ENCODE measurements at regions not wholly inside any gene's neighbourhood (a gene's known extent, or its start where the extent isn't known, plus 50 kb on each side); places are given as distances from the start of the nearest gene placed in this dataset.

DNA sequence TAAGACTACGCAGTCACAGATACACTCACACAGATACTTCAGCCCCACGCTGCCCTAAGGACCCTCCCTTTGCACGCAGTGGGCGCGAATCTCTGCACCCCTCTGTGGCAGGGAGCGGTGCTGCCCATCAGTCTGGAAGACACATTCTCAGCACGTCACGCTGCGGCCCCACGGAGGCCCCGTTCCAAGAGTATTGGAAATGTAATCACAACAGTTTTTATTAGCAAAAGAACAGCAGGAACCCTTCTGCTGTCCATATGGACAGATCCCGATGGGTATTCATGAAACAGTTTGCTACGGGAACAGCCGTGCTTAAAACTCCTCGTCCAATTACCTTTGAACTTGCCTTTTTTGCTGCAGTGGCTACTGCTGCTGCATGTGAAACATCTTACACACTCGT lies 131.0 kb downstream of the RPS24 start:
- no peak for DNase-seq

DNA sequence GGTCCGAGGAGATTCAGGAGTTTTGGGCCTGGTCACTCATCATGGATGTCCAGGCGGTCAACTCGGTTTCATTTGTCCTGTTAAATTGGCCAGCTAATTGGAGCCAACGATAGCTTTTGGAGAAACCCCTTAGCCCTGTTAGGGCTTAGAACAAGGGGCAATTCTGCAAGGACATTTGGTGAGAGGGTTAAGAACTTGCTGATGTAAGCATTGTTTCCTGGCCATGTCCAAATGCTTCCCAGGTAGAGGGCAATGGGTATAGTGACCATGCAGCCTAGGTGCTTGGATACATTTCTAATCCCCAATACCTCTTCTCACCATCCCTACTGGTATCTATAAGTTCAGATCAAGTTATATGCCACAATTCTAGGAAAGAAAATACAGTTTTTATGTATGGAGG lies 131.5 kb downstream of the RPS24 start:
- DNase-seq: no peak

DNA sequence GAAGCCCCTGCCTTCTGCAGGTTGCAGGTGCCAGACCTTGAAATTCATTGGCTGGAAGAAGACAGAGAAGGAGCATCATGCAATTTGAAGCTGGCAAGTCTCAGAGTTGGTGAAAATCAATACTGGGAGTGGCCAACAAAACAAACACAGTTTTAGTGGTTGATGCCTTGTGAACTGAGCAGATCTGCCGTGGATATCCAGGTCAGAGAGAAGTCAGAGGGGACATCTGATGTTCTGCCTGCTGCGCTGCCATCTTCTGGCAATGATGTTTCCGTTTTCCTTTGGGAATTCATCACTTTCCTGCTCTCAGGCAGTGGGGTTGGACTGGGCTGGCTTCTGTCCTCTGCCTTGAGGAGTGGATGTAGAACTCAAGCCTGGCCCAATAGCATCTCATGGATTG lies 132.0 kb downstream of the RPS24 start:
- no peak for DNase-seq

DNA sequence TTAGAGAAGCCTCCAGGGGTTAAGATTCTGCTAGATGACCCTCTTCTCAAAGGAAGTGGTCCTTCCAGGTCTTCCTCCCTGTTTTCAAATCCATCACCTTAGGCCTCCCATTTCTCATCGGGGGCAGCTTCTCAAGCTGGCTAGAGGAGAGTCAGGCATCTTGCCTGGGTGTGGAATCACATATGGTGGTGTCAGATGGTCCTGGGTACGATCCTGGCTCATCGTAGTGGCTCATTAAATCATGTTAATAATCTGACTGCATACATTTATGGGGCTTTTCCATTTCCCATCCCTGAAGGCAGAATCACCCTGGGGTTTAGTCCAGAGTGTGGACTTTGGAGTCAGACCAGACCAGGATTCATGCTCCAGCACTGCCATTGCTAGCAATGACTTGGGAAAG lies 132.6 kb downstream of the RPS24 start:
- DNase-seq: no peak

DNA sequence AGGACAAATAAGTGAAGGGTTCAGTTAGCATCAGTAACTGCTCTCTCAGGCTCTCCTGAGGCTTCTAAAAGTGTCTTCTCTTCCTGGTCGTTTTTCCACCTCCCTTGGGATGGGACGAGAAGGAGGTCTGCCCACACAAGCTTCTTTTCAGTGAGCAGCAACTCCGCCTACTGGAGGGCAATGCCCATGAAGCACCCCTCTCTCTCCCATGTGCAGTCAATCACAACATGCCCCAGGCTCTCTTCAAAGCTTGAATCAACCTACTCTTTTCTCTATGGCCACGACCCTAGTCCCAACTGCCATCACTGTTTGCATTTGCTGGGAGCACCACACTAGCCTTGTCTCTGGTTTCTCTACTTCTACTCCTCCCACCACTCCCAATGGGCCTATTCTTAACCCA lies 135.6 kb downstream of the RPS24 start:
- no peak for DNase-seq

DNA sequence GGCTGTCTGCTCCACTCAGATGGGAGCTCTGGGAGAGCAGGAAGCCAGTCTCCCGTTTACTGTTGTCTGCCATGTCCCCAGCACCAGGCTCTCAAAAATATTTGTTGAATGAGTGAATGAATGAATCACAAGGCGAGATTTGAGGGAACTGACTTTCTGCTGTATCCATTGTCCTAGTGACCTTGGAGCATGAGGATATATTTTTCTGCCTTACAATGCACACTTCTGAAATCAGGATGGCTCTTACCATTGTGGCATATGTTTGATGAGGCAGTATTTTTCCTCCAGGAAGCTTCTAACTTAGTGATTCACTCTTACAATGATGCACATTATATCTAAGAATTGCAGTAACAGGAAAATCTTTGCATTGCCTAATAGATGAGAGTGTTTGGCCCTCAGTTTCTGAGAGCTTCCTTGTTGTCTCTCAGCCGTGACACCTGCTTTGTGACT lies 136.4 kb downstream of the RPS24 start:
- no peak for DNase-seq

DNA sequence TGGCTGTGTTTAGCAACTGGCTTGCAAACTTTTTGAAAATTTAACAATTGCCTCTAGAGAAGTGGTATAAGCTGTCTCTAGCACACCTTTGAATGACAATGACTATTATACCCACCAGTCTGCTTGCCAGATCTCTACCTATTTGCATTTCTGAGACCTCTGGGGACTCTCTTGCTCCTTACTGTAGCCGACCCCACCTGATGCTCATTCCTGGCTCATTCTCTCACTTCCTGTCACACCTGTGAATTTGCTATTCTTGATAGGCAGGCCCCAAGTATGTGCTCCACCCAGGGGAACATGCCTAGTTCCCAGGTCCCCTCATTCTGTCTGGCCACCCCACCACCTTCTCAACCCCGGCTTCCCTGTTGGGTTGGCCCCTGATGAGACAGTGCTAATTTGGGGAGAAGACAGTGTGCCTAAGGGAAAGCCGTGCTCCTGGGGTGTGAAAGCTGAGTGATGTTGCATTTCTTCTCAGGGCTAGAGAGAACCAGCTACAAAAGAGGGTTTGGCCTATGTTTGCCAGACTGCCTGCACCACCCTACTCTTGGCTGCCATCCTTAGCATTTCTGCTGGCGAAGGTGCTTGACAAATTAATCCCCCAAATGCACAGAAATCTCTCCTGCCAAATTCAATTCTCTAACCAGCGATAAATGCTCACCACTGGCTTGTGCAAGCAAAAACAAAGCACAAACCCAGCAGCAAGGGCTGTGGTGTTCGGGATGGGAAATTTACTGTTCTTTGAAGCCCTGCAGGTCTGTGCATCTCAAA lies 138.2 kb downstream of the RPS24 start:
- no peak for DNase-seq

DNA sequence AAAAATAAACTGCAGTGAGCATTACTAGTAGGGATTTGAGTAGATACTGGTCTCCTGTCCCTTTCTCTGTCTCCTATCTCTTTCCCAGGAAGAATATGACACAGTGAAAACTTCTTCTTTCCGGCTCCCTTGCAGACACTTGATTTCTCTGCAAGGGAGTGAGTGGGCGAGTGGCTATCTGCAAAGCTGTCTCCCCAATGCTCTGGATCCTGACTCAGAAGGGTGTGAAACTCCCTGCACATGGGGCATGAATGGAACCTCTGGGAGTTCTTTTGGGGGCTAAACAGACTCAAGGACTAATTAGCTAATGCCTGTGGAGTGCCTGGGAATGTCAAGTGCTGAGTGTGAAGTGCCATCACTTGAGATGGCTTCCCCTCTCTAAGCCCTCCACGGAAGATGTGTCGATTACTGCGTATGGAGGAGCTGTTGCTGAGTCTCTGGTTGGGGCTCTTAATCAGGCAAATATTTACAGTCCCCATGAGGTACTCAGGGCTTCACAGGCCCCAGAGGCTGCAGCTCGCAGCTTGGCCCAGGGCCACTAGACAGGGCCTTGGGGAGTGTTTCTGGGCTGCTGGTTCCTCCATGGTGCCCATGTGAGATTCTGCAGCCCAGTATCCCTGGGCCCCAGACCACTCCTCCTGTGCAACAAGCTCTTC lies 139.8 kb downstream of the RPS24 start:
- DNase-seq: no peak

DNA sequence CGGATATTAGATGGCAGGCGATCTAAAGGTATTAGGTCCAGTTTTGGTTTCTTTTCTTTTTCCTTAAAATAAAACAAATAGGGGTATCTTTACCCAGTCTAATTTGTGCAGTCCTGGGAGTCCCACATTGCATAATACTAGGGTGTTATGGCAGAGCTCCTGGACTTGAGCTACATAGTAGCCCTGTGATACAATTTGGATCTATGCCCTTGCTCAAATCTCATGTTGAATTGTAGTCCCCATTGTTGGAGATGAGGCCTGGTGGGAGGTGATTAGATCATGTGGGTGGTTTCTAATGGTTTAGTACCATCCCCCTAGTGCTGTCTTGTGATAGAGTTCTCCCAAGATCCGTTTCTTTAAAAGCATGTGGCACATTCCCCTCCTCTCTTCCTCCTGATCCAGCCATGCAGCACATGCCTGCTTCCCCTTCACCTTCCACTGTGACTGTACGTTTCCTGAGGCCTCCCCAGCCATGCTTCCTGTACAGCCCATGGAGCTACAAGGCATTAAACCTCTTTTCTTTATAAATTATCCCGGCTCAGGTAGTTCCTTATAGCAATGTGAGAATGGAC lies 141.9 kb downstream of the RPS24 start:
- DNase-seq: no peak

DNA sequence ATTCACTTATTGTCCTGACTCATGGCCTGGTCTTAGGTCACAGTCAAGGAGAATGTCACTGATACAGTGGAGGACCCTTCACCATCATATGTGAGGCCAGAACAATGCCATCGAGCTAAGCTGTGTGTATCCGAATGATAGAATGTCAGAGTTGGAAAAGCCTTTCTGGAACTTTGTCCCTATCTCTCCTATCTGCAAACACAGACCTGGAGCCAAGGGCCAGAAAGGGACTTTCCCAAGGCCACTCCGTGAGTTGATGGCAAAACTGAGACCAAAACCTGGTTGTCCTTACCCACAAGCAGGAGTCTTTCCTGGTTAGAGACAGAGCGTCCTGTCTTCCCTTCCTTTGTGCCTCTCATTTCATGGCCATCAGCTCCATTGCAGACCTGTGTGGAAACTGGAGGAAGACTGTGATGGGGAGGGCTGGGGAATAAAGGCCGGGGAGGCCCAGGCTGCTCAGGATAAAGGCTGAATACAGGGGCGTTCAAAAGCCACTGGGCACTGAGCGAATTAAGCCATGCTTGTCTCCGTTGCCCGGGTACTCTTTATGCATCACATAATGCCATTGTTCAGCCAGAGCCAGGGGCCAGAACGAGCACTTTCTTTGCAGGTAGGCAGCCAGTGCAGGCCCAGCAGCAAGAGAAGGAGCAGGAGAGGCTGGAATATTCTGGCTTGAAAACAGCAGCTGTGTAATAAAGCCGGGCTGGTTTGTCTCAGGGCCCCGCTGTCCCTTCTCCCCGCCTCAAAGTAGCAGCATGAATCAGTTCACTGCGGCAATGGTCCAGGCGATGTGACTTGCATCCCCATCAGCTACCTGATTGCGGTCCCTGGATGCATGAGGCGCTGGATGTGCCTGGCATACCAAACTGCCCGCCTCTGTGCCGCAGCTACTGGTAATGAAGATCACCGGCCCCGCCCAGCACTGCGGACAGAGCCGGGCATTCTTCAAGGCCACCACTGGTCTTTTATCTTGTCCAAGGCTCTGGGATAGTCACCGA lies 143.0 kb downstream of the RPS24 start:
- no peak for DNase-seq

DNA sequence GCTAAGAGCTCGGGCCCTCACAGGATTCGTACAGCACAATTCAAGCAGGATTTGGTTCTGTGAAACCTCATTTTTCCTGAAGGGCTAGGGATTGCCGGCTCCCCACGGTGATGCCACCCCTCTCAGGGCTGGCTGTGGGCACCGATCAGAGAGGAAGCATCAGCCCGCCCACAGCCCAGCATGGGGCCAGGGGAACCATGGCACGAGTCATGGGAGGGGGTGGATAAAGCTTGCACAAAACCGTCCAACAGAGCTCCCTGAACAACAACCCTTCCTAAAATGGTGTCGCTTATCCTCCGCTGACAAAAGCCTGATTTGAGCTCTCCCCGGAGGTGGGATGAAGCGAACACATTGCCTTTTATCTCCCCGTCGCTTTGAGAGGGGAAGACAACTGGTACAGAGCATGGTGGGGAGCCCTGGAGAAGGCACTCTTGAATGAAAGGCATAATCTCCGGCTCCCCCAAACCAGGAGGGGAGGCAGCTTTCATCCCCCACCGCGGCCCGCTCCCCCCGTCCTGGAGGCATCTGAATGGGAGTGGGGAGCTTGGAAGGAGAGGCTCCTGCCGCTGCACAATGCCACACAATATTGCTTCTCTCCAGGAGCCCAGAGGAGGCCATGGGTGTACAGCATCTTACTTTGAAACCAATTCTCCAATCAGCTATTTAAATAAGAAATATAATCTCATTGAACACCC lies 144.0 kb downstream of the RPS24 start:
- no peak for DNase-seq

DNA sequence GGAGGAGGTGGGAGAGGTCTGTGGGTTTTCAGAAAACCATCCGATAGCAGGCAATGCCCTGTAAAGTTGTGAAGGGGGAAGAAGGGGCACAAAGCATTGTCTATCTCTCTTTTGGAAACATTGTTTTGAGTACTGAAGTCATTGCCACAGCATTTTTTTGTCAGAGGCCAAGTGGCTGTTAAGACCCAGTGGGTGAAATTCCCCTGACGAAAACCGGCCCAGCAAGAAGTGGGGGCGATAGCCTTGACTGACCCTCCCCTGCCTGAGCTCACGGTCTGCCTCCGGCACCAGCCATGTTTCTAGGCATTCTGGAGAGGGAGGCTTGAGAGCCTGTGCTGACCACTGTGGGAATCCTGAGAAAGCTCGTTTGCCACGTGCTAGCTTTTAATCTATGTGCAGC lies 144.7 kb downstream of the RPS24 start:
- DNase-seq: no peak

DNA sequence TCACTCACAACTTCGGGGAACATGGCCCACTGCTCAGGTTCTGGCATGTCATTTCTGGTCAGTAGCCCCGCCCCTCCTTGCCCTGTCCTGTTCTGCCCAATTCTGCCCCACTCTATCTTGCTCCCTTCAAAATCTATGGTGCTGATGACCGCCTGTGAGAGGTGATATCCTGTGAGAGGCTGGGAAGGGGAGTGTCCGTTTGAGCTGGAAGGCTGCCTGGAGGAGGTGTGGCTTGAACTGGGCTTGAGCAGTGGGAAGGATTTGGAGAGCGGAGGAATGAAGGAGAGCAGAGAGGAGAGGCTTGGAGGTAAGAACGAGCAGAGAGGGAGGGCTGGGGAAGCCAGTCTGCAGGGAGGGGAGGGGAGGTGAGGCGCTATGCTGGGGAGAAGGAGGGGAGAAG lies 145.3 kb downstream of the RPS24 start:
- DNase-seq: peak; percentile 60

DNA sequence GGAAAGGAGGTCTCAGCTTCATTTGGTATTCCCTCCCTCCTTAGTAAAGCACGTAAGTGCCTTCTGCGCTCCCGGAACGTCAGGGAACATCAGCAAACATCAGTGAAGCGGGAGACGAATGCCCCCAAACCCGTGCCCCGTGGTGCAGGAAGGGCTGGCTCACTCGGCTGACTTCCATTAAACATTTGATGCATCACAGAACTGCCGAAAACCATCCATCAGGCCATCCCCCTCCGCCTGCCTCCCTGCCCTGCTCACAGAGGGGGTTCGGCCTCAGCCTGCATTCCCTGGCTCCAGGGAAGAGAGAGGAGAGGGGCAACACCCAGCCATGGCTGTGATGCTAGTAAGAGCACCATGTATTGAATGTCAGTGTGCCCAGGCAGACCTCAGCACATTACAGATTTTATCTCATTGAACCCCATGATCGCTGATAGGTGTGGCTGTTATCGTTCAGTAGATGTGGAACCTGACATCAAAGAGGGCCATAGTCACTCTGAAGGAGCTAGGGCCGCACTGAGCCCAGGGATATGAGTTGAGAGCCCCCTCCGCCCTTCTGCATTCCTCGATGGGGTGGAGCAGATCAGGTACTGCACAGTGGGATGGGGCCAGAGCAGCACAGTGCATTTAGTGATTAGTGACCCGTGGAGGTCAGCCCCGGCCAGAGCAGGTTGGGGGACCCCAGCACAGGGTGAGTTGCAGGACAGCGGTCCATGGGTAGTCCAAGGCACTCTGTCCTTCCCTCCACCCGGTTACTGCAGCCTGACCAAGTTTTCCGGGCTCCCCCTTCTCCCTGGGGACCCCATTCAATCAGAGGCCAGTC lies 146.4 kb downstream of the RPS24 start:
- DNase-seq: no peak

DNA sequence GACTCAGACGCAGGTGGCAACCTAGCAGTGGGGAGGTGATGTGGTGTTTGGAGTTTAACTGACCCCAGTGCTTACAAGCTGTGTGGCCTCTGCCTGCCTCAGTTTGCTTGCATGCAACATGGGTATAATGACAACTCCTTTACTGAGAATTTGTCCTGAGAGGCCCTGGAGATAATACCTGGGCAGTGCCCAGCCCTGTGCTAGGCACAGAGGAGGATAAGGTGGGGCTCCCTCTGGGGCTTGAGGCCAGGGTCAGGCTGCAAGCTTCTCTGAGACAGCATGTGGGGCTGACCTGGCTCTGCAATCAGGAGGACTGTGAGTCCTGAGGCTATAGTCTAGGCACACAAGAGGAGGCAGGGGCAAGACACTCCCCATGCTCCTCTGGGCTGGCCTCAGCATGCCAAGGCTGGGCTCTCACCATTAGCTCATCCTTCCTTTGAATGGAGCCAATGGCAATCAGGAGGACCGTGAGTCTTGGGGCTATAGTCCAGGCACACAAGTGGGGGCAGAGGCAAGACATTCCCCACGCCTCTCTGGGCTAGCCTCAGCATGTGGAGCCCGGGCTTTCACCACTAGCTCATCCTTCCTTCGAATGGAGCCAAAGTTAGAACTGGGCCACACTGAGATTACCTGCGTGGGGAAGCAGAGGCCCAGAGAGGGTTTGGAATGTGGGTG lies 147.9 kb downstream of the RPS24 start:
- DNase-seq: no peak

DNA sequence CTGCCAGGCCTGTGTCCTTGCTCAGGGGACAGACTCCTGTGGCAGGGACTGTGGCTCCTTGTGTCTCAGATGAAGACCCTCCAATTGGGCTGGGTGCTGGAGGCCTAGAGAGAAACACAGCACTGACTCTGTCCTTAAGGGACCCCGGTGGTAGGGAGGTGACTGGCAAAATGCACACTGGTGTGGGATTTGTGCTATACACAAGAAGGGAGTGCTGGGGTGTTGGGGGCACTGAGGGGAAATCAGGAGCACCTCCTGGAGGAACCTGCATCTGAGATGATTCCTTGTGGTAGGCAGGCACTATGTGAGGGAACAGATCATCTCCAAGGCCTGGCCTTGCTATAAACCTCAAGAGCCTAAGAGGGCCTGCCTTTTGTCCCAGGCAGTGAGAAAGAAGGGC lies 149.2 kb downstream of the RPS24 start:
- DNase-seq: no peak

DNA sequence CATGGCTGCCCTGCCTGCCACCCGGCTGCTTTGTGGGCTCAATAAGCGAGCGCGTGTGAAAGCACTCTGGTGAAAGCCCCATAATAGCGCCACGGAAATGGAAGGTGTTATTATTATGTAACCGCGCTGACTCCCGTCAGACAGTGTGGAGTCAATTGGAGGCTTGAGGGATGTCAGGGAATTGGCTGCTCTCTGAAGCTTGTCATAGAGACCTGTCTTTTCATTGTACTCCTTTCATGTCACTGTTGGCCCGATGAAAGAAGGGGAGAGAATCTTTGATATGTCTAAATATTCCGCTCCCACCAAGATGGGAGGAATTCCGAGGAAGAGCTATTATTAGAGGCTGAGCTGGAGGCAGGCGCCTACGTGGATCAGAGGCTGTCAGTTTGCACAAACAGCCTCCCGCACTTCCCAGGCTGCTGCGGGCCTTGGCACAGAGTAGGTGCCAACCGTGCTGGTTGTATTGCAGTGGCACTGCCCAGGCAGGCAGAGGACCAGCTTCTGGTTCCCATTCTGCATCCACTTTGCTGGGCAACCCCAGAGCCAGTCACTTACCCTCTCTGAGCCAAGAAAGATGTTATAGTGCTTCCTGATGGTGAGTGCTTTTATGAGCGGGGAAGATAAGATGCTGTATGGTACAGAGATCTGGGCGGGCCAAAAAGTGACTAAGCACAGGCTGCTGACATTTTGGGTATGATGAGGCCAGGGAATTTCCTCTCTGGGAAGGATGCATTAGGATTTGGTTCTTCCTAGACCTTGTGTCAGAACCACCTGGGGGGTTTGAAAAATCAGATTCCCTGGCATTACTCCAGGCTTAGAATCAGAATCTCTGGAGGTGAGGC lies 151.4 kb downstream of the RPS24 start:
- no peak for DNase-seq

DNA sequence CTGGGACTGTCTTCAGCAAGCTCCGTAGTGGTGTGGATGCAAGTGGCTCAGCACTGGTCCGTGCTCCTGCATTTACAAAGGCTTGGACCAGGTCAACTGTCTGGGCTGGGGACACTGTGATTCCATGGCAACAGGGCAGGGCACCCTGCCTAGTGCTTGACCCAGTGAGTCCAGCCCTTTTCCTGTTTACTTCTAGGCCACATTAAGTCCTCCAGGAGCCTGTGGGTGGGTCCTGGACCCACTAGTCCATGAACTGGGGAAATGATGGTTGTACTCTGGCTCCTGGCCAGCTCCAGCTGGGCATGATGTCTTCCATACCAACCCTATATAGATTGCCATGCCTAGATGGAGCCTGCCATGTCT lies 152.0 kb downstream of the RPS24 start:
- DNase-seq: no peak

DNA sequence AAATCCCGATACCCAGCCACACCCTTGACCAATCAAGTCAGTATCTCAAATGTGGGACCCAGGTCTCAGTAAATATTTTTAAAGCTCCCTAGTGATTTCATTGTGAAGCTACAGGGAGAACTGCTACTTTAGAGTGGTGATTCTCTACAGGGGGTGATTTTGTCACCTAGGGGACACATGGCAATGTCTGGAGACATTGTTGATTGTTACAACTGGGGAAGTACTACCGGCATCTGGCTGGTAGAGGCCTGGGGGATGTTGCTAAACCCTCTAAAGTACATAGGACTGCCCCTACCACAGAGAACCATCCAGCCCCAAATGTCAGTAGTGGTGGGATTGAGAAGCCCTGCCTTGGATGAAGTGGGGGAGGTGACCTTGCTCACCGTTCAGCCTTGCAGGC lies 152.9 kb downstream of the RPS24 start:
- DNase-seq: no peak

DNA sequence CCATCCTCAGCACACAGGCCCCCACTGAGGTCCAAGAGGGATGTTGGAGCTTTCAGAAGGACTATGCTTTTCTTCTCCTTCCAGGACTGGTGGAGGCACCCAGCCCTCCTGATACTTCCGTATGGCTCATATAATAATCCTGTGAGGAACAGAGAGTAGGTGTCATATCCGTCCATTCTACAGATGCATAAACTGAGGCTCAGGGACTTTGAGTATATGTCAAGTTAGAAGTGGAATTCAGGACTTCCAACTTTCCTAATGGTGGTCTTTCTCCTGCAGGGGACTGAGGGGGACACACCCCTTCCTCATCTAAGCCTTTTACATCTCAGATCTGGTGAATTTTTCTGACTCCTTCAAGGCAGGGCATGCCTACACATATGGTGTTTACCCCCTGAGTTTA lies 153.7 kb downstream of the RPS24 start:
- DNase-seq: no peak

Data from right hindlimb (tissue), 1 donor.